GM23338 (cell line): ENCODE measurements at regions not wholly inside any gene's neighbourhood (a gene's known extent, or its start where the extent isn't known, plus 50 kb on each side); places are given as distances from the start of the nearest gene placed in this dataset.

Source experiments
- ATAC-seq: fragments of 200-7000 bp; cut with Tn5 transposase; 3 replicates; pipeline ENCODE4 v1.9.1; 2020
- DNase-seq: peaks from one replicate; pipeline ENCODE4 v3.0.0-alpha.2; 2015; ENCODE audit warnings: low spot score
- H2AFZ ChIP-seq: fragments of 200-600 bp; sonication (generic); 2 replicates; pipeline ENCODE4 v1.8.0; 2016; ENCODE audit warnings: antibody characterized with exemption, mild to moderate bottlenecking, moderate library complexity
- H3F3A ChIP-seq: fragments of 200-600 bp; sonication (generic); replicated peaks from 2 replicates; pipeline ENCODE4 v1.8.0; 2017; ENCODE audit warnings: antibody characterized with exemption, mixed run types, low read depth
- H3K27ac ChIP-seq: fragments of 200-600 bp; sonication (generic); 2 replicates; pipeline ENCODE4 v1.6.1; 2016; ENCODE audit warnings: low read depth
- H3K27me3 ChIP-seq: fragments of 200-600 bp; sonication (generic); 2 replicates; pipeline ENCODE4 v1.8.0; 2016; ENCODE audit warnings: mild to moderate bottlenecking, mixed run types, moderate library complexity; ENCODE audit not compliant: insufficient read depth
- H3K36me3 ChIP-seq: fragments of 200-600 bp; sonication (generic); 2 replicates; pipeline ENCODE4 v1.8.0; 2016; ENCODE audit warnings: mild to moderate bottlenecking; ENCODE audit not compliant: insufficient read depth
- H3K4me1 ChIP-seq: fragments of 200-600 bp; sonication (generic); 2 replicates; pipeline ENCODE4 v1.8.0; 2016; ENCODE audit warnings: mild to moderate bottlenecking, moderate library complexity; ENCODE audit not compliant: insufficient read depth
- H3K4me2 ChIP-seq: fragments of 200-600 bp; sonication (generic); 2 replicates; pipeline ENCODE4 v1.7.1; 2017; ENCODE audit warnings: mixed run types
- H3K4me3 ChIP-seq: fragments of 200-600 bp; sonication (generic); 2 replicates; pipeline ENCODE4 v1.6.1; 2016; ENCODE audit warnings: mixed run types
- H3K79me2 ChIP-seq: fragments of 200-600 bp; sonication (generic); replicated peaks from 2 replicates; pipeline ENCODE4 v1.8.0; 2017; ENCODE audit warnings: mild to moderate bottlenecking; ENCODE audit not compliant: insufficient read depth
- H3K9me2 ChIP-seq: fragments of 200-600 bp; sonication (generic); 2 replicates; pipeline ENCODE4 v1.8.0; 2017; ENCODE audit not compliant: insufficient read depth
- H4K20me1 ChIP-seq: fragments of 200-600 bp; sonication (generic); replicated peaks from 2 replicates; pipeline ENCODE4 v1.8.0; 2017; ENCODE audit warnings: mild to moderate bottlenecking; ENCODE audit not compliant: insufficient read depth
- H3K27ac Mint-ChIP-seq: 2 replicates; pipeline ENCODE4 v1.8.0; 2020; ENCODE audit warnings: inconsistent platforms, mild to moderate bottlenecking, moderate library complexity, mixed read lengths
- H3K27me3 Mint-ChIP-seq: 3 replicates; pipeline ENCODE4 v1.8.0; 2022; ENCODE audit warnings: low read depth, mild to moderate bottlenecking, moderate library complexity, mixed read lengths, inconsistent platforms; ENCODE audit not compliant: insufficient read depth, poor library complexity
- H3K36me3 Mint-ChIP-seq: 3 replicates; pipeline ENCODE4 v1.8.0; 2021; ENCODE audit warnings: low read depth, mild to moderate bottlenecking, inconsistent platforms, moderate library complexity, mixed read lengths
- H3K4me1 Mint-ChIP-seq: 3 replicates; pipeline ENCODE4 v1.8.0; 2020; ENCODE audit warnings: mild to moderate bottlenecking, inconsistent platforms, mixed read lengths
- H3K4me3 Mint-ChIP-seq: 3 replicates; pipeline ENCODE4 v1.8.0; 2021; ENCODE audit warnings: moderate library complexity, mild to moderate bottlenecking, inconsistent platforms, mixed read lengths
- H3K9me3 Mint-ChIP-seq: 3 replicates; pipeline ENCODE4 v1.8.0; 2020; ENCODE audit warnings: moderate library complexity, mild to moderate bottlenecking, inconsistent platforms, mixed read lengths
- POLR2AphosphoS5 ChIP-seq: IDR thresholded peaks from 2 replicates; pipeline ENCODE4 v1.6.1; 2016; ENCODE audit warnings: antibody characterized with exemption, low read depth
- STAT1 ChIP-seq: IDR thresholded peaks from one replicate; pipeline ENCODE4 v1.6.1; 2016; ENCODE audit warnings: antibody characterized with exemption; ENCODE audit not compliant: unreplicated experiment
- TF ChIP-seq, protein P1 (sequence below): IDR thresholded peaks from 2 replicates; pipeline ENCODE4 v1.6.1; 2016; ENCODE audit warnings: antibody characterized with exemption
- TF ChIP-seq, protein P2 (sequence below): fragments of 250-450 bp; sonication (Bioruptor Pico); IDR thresholded peaks from 2 replicates; pipeline ENCODE4 v1.5.0; 2020; ENCODE audit warnings: mild to moderate bottlenecking, moderate library complexity
- TF ChIP-seq, protein P3 (sequence below): IDR thresholded peaks from one replicate; pipeline ENCODE4 v1.6.1; 2018; ENCODE audit warnings: antibody characterized with exemption; ENCODE audit not compliant: unreplicated experiment

DNA sequence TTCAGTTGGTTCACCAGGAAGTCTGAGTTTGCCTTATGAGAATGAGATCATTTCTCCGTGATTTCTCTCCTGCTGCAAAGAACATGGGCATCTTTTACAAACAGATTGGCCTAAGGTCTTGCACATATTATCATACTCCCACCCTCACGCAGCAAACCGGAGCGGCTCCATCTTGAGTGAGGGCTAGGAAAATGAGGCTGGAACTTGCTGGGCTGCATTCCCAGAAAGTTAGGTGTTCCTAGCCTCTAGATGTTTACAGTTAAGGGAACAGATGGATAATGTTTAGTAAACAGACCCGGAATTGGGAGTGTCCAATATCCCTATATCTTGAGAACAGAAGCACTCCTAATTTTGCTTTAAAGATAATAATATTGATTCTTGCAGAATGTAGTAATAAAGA lies 247.9 kb upstream of the VCX3A start:
- H3K9me3 Mint-ChIP-seq, result no peaks in the 10 kb centered on the region
- Histone ChIP-seq H3K27me3 (no peaks in the 10 kb centered on the region), H3K9me2 (no peaks in the 10 kb centered on the region), H3K4me1 (peaks cover 3% of the 10 kb centered on the region), H3F3A (0 out of 2 replicates have a peak, but pooled peaks cover 5% of the 10 kb centered on the region), H4K20me1 (no peaks in the 10 kb centered on the region), H3K79me2 (no peaks in the 10 kb centered on the region), H2AFZ (no peak overlapping the region), H3K36me3 (no peaks in the 10 kb centered on the region), H3K4me2 (no peak overlapping the region), H3K4me3 (no peak overlapping the region), H3K27ac (no peak overlapping the region)
- H3K4me3 Mint-ChIP-seq, result no peak overlapping the region
- no peaks in the 10 kb centered on the region for H3K36me3 Mint-ChIP-seq
- H3K4me1 Mint-ChIP-seq, result peaks cover 18% of the 10 kb centered on the region
- peaks cover 3% of the 10 kb centered on the region for H3K27me3 Mint-ChIP-seq
- no peak for ATAC-seq
- no peak for DNase-seq
- no peak overlapping the region for H3K27ac Mint-ChIP-seq
- TF ChIP-seq, protein P1, sequence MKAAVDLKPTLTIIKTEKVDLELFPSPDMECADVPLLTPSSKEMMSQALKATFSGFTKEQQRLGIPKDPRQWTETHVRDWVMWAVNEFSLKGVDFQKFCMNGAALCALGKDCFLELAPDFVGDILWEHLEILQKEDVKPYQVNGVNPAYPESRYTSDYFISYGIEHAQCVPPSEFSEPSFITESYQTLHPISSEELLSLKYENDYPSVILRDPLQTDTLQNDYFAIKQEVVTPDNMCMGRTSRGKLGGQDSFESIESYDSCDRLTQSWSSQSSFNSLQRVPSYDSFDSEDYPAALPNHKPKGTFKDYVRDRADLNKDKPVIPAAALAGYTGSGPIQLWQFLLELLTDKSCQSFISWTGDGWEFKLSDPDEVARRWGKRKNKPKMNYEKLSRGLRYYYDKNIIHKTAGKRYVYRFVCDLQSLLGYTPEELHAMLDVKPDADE, result no peak
- no peak for TF ChIP-seq STAT1

DNA sequence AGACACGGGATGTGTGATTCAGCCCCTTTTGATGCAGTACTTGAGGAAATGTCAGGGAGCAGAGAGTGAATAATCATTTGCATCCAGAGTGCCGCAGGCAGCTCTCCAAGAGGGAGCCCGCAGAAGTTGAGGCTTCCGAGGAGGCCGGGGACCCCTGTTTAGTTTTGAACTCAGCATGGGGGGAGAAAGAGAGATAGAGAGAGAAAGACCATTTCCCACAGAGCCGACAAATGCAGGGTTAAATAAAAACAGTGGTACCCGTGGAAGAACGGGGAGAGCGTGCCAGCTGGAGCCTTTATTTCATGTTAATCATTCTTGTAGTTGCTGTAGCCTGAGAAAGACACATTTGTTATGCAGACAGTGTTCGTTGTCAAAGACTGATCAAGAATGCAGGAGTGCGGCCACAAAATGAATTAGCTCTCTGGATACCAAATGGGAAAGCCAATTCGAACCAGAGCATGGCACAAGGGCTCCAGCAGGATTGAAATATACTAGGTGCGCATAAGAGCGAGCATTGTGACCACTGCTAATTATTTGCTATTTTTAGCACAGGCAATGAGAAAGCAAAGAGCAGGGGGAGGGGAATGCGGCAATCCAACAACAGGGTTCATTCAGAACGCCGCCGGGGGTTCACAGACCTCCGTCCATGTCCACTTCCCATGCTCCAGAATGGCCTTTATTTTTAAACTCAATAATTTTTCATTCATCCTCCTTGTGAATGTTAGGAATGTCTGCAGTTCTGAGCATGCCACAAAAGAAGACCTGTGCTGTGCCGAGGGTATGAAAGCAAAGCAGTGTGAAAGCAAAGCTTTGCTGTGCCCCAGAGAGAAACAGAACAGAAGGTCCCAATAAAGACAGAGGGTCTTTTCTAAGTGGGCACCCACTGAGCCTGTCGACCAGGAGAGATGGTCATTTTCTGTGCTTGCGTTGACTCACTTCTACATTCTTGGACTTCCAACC lies 243.9 kb upstream of the VCX3A start:
- Mint-ChIP-seq H3K4me1 (peaks cover 26% of the 10 kb centered on the region), H3K36me3 (no peaks in the 10 kb centered on the region), H3K9me3 (no peaks in the 10 kb centered on the region), H3K27me3 (peaks cover 3% of the 10 kb centered on the region), H3K27ac (peak overlapping the region; percentile 75), H3K4me3 (peak overlapping the region; percentile 47)
- peak overlapping the region; percentile 93 for H3K27ac ChIP-seq
- H3K4me3 ChIP-seq, result peak overlapping the region; percentile 34; the same call in 1 of the 2 replicates
- H3K9me2 ChIP-seq, result no peaks in the 10 kb centered on the region
- DNase-seq, result peak; percentile 60
- H4K20me1 ChIP-seq, result no peaks in the 10 kb centered on the region
- H3K4me2 ChIP-seq, result peak overlapping the region; percentile 58
- no peaks in the 10 kb centered on the region for H3K79me2 ChIP-seq
- TF ChIP-seq, protein P2, sequence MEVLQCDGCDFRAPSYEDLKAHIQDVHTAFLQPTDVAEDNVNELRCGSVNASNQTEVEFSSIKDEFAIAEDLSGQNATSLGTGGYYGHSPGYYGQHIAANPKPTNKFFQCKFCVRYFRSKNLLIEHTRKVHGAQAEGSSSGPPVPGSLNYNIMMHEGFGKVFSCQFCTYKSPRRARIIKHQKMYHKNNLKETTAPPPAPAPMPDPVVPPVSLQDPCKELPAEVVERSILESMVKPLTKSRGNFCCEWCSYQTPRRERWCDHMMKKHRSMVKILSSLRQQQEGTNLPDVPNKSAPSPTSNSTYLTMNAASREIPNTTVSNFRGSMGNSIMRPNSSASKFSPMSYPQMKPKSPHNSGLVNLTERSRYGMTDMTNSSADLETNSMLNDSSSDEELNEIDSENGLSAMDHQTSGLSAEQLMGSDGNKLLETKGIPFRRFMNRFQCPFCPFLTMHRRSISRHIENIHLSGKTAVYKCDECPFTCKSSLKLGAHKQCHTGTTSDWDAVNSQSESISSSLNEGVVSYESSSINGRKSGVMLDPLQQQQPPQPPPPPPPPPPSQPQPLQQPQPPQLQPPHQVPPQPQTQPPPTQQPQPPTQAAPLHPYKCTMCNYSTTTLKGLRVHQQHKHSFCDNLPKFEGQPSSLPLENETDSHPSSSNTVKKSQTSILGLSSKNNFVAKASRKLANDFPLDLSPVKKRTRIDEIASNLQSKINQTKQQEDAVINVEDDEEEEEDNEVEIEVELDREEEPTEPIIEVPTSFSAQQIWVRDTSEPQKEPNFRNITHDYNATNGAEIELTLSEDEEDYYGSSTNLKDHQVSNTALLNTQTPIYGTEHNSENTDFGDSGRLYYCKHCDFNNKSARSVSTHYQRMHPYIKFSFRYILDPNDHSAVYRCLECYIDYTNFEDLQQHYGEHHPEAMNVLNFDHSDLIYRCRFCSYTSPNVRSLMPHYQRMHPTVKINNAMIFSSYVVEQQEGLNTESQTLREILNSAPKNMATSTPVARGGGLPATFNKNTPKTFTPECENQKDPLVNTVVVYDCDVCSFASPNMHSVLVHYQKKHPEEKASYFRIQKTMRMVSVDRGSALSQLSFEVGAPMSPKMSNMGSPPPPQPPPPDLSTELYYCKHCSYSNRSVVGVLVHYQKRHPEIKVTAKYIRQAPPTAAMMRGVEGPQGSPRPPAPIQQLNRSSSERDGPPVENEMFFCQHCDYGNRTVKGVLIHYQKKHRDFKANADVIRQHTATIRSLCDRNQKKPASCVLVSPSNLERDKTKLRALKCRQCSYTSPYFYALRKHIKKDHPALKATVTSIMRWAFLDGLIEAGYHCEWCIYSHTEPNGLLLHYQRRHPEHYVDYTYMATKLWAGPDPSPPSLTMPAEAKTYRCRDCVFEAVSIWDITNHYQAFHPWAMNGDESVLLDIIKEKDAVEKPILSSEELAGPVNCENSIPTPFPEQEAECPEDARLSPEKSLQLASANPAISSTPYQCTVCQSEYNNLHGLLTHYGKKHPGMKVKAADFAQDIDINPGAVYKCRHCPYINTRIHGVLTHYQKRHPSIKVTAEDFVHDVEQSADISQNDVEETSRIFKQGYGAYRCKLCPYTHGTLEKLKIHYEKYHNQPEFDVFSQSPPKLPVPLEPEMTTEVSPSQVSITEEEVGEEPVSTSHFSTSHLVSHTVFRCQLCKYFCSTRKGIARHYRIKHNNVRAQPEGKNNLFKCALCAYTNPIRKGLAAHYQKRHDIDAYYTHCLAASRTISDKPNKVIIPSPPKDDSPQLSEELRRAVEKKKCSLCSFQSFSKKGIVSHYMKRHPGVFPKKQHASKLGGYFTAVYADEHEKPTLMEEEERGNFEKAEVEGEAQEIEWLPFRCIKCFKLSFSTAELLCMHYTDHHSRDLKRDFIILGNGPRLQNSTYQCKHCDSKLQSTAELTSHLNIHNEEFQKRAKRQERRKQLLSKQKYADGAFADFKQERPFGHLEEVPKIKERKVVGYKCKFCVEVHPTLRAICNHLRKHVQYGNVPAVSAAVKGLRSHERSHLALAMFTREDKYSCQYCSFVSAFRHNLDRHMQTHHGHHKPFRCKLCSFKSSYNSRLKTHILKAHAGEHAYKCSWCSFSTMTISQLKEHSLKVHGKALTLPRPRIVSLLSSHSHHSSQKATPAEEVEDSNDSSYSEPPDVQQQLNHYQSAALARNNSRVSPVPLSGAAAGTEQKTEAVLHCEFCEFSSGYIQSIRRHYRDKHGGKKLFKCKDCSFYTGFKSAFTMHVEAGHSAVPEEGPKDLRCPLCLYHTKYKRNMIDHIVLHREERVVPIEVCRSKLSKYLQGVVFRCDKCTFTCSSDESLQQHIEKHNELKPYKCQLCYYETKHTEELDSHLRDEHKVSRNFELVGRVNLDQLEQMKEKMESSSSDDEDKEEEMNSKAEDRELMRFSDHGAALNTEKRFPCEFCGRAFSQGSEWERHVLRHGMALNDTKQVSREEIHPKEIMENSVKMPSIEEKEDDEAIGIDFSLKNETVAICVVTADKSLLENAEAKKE (CRISPR knock-in tag), result no peak
- TF ChIP-seq POLR2AphosphoS5, result no peak
- TF ChIP-seq, protein P3, sequence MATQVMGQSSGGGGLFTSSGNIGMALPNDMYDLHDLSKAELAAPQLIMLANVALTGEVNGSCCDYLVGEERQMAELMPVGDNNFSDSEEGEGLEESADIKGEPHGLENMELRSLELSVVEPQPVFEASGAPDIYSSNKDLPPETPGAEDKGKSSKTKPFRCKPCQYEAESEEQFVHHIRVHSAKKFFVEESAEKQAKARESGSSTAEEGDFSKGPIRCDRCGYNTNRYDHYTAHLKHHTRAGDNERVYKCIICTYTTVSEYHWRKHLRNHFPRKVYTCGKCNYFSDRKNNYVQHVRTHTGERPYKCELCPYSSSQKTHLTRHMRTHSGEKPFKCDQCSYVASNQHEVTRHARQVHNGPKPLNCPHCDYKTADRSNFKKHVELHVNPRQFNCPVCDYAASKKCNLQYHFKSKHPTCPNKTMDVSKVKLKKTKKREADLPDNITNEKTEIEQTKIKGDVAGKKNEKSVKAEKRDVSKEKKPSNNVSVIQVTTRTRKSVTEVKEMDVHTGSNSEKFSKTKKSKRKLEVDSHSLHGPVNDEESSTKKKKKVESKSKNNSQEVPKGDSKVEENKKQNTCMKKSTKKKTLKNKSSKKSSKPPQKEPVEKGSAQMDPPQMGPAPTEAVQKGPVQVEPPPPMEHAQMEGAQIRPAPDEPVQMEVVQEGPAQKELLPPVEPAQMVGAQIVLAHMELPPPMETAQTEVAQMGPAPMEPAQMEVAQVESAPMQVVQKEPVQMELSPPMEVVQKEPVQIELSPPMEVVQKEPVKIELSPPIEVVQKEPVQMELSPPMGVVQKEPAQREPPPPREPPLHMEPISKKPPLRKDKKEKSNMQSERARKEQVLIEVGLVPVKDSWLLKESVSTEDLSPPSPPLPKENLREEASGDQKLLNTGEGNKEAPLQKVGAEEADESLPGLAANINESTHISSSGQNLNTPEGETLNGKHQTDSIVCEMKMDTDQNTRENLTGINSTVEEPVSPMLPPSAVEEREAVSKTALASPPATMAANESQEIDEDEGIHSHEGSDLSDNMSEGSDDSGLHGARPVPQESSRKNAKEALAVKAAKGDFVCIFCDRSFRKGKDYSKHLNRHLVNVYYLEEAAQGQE, result no peak
- H2AFZ ChIP-seq, result no peak overlapping the region
- peak; percentile 92 for ATAC-seq
- H3K36me3 ChIP-seq, result no peaks in the 10 kb centered on the region
- 0 out of 2 replicates have a peak, but pooled peaks cover 6% of the 10 kb centered on the region for H3F3A ChIP-seq
- H3K4me1 ChIP-seq, result peaks cover 16% of the 10 kb centered on the region
- no peaks in the 10 kb centered on the region for H3K27me3 ChIP-seq
